ENCODE measurements at regions not wholly inside any gene's neighbourhood (a gene's known extent, or its start where the extent isn't known, plus 50 kb on each side); places are given as distances from the start of the nearest gene placed in this dataset.

- H3K36me3 Mint-ChIP-seq (ENCODE audit: unreplicated experiment), result no peaks in the 10 kb centered on the region
- H3K27ac Mint-ChIP-seq (ENCODE audit: unreplicated experiment), result no peak overlapping the region
- no peak for TF ChIP-seq CTCF (IDR thresholded peaks at IDR 0.05; ENCODE audit: partially characterized antibody, unreplicated experiment)
- peaks cover 2% of the 10 kb centered on the region for H3K27me3 Mint-ChIP-seq (ENCODE audit: unreplicated experiment)
- no peaks in the 10 kb centered on the region for H3K4me1 Mint-ChIP-seq (ENCODE audit: low read depth, unreplicated experiment)
- H3K4me3 Mint-ChIP-seq (ENCODE audit: unreplicated experiment), result no peak overlapping the region
- DNase-seq, result no peak
- H3K9me3 Mint-ChIP-seq (ENCODE audit: unreplicated experiment), result no peaks in the 10 kb centered on the region
Measured at GRCh38 chr1:112256411-112256810, 139.6 kb upstream of the CTTNBP2NL start.

- H3K27ac Mint-ChIP-seq (ENCODE audit: unreplicated experiment), result no peak overlapping the region
- H3K36me3 Mint-ChIP-seq (ENCODE audit: unreplicated experiment), result no peaks in the 10 kb centered on the region
- TF ChIP-seq CTCF (IDR thresholded peaks at IDR 0.05; ENCODE audit: partially characterized antibody, unreplicated experiment), result no peak
- H3K27me3 Mint-ChIP-seq (ENCODE audit: unreplicated experiment), result peaks cover 2% of the 10 kb centered on the region
- H3K9me3 Mint-ChIP-seq (ENCODE audit: unreplicated experiment), result no peaks in the 10 kb centered on the region
- DNase-seq, result no peak
- H3K4me1 Mint-ChIP-seq (ENCODE audit: low read depth, unreplicated experiment), result no peaks in the 10 kb centered on the region
- H3K4me3 Mint-ChIP-seq (ENCODE audit: unreplicated experiment), result no peak overlapping the region
Measured at GRCh38 chr1:112257043-112257835, 138.8 kb upstream of the CTTNBP2NL start.

- TF ChIP-seq CTCF (IDR thresholded peaks at IDR 0.05; ENCODE audit: partially characterized antibody, unreplicated experiment), result no peak
- Mint-ChIP-seq H3K27me3 (ENCODE audit: unreplicated experiment) (no peaks in the 10 kb centered on the region), H3K27ac (ENCODE audit: unreplicated experiment) (no peak overlapping the region), H3K36me3 (ENCODE audit: unreplicated experiment) (no peaks in the 10 kb centered on the region), H3K4me3 (ENCODE audit: unreplicated experiment) (no peak overlapping the region), H3K9me3 (ENCODE audit: unreplicated experiment) (no peaks in the 10 kb centered on the region), H3K4me1 (ENCODE audit: low read depth, unreplicated experiment) (peaks cover 3% of the 10 kb centered on the region)
- DNase-seq, result no peak
Measured at GRCh38 chr1:112260699-112261098, 135.3 kb upstream of the CTTNBP2NL start.

GRCh38 chr1:112262316-112262715 lies 133.7 kb upstream of the CTTNBP2NL start:
- H3K4me1 Mint-ChIP-seq (ENCODE audit: low read depth, unreplicated experiment), result peaks cover 3% of the 10 kb centered on the region
- DNase-seq, result no peak
- no peak for TF ChIP-seq CTCF (IDR thresholded peaks at IDR 0.05; ENCODE audit: partially characterized antibody, unreplicated experiment)
- H3K36me3 Mint-ChIP-seq (ENCODE audit: unreplicated experiment), result no peaks in the 10 kb centered on the region
- no peaks in the 10 kb centered on the region for H3K27me3 Mint-ChIP-seq (ENCODE audit: unreplicated experiment)
- no peak overlapping the region for H3K27ac Mint-ChIP-seq (ENCODE audit: unreplicated experiment)
- no peak overlapping the region for H3K4me3 Mint-ChIP-seq (ENCODE audit: unreplicated experiment)
- no peaks in the 10 kb centered on the region for H3K9me3 Mint-ChIP-seq (ENCODE audit: unreplicated experiment)

- no peak for DNase-seq
- TF ChIP-seq CTCF (IDR thresholded peaks at IDR 0.05; ENCODE audit: partially characterized antibody, unreplicated experiment), result no peak
- no peaks in the 10 kb centered on the region for H3K27me3 Mint-ChIP-seq (ENCODE audit: unreplicated experiment)
- no peak overlapping the region for H3K27ac Mint-ChIP-seq (ENCODE audit: unreplicated experiment)
- no peaks in the 10 kb centered on the region for H3K9me3 Mint-ChIP-seq (ENCODE audit: unreplicated experiment)
- no peak overlapping the region for H3K4me3 Mint-ChIP-seq (ENCODE audit: unreplicated experiment)
- H3K36me3 Mint-ChIP-seq (ENCODE audit: unreplicated experiment), result no peaks in the 10 kb centered on the region
- peaks cover 4% of the 10 kb centered on the region for H3K4me1 Mint-ChIP-seq (ENCODE audit: low read depth, unreplicated experiment)
Measured at GRCh38 chr1:112263042-112263441, 133.0 kb upstream of the CTTNBP2NL start.
